Left colon (tissue), 2 donors: ENCODE measurements at regions not wholly inside any gene's neighbourhood (a gene's known extent, or its start where the extent isn't known, plus 50 kb on each side); places are given as distances from the start of the nearest gene placed in this dataset.

ENCODE experiments used
- ATAC-seq: fragments of 200-7000 bp; cut with Tn5 transposase; one replicate; pipeline ENCODE4 v1.9.1; 2020; ENCODE audit warnings: mild to moderate bottlenecking, moderate library complexity
- DNase-seq, 2 donors: peaks; one replicate each; pipeline ENCODE4 v3.0.0-alpha.2; 2020
- intact Hi-C, 2 donors: fragments of 100-400 bp; cut with DNase I in 1 of 2; cut with micrococcal nuclease in 1 of 2; formaldehyde crosslinking; loops; one replicate each; pipeline versions ENCODE4 v1.11.2 to v1.14.0; 2022; cut with DNase I, micrococcal nuclease
- donor health status: DM: no; HTN: no; CAD: no.
- donor health status: DM: yes; HTN: yes; CAD: no.

DNA sequence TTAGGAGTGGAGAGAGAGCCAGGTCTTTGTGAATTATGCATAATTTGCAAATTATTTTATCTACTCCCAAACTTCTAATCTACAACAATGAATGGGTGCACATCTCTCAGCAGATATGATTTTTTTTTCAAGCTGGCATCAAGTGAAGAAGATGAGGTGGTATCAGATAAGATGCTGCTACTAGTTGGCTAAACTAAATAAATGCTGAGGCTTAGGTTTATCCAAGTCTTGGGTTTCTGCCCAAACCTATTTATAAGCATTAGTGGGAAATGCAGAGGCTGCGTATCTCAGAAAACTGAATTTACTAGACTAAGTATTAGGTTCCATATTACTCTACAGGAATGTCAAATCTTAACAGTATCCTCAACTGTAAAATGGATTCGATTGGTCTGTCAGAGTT, 703.0 kb upstream of the CELF2 start:
- intact Hi-C loops: no loop called here
- ATAC-seq (no peak), DNase-seq (no peak)

DNA sequence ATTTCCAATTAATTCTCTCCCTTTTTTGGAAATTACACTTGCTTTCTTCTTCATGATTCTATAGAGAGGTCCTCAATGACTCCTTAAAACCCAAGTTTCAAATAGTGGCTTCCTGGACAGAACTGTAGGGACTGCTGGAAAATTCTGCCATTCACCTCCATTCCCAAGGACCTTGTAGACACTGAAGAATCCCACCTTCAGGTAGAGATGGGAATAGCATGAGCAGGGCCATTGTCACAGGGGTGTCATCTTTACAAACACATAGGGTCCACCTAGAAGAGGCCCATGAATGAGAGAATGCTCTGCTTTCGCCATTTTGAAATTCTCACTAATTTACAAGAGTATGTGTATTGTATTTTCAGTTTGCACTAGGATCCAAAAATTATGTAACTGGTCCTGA, 701.7 kb upstream of the CELF2 start:
- intact Hi-C loops: no loop called here
- ATAC-seq: no peak
- no peak for DNase-seq

DNA sequence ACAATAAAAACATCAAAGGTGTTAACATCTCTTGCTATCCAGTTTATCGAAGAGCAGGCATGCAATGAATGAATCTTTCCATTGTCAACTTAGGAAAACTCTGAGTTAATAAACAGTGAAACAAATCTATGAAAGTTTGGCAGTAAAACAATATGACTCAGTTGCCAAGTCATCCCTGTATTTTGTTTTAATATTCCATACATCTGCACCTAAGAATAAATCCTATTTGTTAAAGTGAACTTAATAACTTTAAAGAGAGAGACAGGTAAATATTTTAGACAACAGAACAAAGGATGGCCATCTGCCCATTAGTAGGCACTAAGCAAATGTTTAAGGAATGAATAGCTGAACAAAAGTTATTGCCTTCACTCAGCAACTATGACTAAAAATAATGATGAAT, 700.5 kb upstream of the CELF2 start:
- intact Hi-C loops: no loop called here
- ATAC-seq: no peak
- no peak for DNase-seq

- DNase-seq (no peak), ATAC-seq (no peak)
- intact Hi-C loops: no loop called here
Observed at GRCh38 chr10:10318856-10319255, 698.8 kb upstream of the CELF2 start.

- ATAC-seq: no peak
- DNase-seq: no peak
- intact Hi-C loops: no loop called here
Observed at GRCh38 chr10:10320956-10321355, 696.7 kb upstream of the CELF2 start.

DNA sequence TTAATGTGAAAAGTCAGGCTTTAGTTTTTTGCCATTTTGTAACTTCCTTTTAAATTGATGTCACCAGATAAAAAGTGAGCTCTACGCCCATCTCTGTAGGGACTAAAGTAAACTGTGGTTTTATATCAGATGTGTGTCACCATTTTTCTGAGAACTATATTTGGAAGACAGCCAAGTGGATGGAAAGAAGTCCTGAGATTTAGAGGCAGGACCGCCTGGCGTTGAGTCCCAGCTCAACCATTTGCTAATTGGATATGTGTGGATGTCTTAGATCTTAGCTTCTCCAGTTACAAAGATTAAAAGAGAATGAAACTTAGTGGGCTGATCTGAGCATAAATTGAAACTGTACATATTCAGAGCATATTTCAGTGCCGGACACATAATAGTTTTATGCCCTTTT, 691.6 kb upstream of the CELF2 start:
- ATAC-seq (no peak), DNase-seq (no peak)
- intact Hi-C loops: no loop called here

DNA sequence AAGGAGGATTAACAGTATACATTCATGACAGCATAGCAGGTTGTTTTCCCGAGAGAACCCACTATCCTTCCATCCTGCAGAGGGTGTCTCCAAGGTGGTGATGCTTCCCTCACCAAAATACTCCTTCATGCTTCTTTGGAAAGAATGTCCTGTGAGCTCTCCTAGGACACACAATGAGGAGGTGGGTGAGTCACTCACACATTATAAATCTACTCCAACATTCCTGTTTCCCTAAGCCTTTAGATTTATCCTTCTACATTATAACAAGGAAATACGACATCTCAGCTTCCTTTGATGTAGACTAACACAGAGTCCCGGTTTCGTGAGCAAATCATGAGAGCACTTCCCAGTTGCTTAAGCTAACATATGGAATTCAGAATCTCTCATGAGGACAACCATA, 689.7 kb upstream of the CELF2 start:
- intact Hi-C loops: no loop called here
- ATAC-seq (no peak), DNase-seq (no peak)

DNA sequence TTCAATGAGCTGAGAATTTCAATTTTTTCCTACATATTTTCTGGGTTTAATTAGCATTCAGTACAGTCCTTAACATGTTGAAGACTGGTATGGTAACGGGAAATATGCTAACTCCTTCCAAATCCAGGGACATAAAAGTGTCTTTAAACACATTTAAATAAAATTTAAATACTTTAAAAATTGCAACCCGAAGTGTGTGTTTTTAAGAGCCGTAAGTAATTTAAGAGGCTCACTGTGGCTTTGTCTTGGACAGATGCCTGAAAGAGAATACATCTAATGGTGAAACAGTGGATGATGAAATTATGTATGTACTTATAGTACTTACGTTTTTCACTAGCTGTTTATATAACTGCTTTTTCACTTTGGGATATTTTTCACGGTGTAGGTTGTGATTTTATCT, 687.3 kb upstream of the CELF2 start:
- no peak for ATAC-seq
- no peak for DNase-seq
- intact Hi-C loops: no loop called here

DNA sequence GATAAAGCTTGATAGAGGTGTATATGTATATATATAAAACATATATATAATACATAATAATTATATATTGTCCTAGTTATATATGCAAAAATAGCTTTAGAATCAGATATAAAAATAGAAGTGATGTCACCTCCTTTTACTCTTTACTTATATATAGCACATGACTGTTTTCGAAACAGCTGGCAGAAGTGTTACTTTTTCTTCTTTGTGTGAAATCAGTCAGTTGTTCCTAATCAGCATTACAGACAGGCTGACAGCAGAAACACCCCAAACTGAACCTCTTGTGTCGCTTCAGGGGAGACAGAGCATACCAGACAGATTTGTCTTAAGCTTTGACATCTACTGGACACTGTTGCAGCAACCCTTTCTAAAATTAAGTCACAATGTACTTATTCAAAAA, 684.9 kb upstream of the CELF2 start:
- ATAC-seq (no peak), DNase-seq (no peak)

DNA sequence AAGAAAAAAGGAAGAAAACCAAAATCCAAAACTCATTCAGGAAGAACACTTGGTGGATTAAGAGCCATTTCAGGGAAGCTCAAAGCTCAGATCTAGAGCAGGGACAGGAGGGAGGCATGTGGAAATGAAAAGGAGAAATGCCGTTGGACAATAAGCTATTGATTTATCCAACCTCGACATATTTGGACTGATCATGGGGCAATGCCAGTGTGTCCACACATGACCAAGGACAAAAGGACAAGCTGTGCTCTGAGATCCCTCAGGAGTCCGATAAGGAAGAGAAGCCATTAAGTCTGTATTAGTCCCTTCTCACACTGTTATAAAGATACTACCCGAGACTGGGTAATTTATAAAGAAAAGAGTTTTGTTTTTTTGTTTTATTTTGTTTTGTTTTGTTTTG, 684.0 kb upstream of the CELF2 start:
- intact Hi-C loops: no loop called here
- DNase-seq (no peak), ATAC-seq (no peak)

More for the DNA sequence above, 684.9 kb upstream of the CELF2 start:
- intact Hi-C loops: no loop called here

DNA sequence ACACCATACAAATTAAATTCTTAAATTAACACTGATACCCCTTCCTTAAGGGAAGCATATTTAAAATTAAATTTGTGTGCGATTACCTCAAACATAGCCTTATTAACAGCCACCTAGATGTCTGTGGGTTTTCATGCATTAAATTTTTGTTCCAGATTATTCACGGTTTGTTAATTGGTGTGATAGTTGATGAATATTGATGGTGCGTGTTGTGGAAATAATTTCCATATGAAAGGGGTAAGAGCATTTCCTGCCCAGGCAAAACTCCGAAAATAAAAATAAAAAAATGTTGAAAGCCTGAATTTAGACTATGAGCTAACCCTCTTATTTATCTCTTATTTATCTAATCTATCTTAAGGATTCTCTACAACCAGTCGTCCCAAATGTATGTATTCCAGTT, 679.3 kb upstream of the CELF2 start:
- ATAC-seq: no peak
- no peak for DNase-seq
- intact Hi-C loops: no loop called here

- ATAC-seq (no peak), DNase-seq (no peak)
- intact Hi-C loops: no loop called here
Observed at GRCh38 chr10:10346390-10347150, 671.1 kb upstream of the CELF2 start.

DNA sequence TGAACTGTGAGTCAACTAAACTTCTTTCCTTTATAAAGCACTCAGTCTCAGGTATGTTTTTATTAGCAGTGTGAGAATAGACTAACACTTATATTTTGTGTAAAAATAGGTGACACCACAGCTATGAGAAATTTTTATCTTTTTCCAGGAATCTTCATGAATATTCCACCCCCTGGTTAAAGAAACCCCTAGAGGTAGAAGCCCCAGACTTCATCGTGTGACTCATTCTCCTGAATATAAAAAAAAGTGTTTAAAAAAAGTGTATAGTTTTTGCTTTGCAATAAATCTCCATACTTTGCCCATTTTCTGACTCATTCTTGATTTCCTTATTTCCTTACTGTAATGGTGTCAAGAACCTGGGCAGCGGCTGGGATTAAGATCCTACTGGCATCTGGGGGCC, 667.6 kb upstream of the CELF2 start:
- no peak for ATAC-seq
- intact Hi-C loops: no loop called here
- DNase-seq: no peak

- DNase-seq: no peak
- no peak for ATAC-seq
- intact Hi-C loops: no loop called here
Observed at GRCh38 chr10:10351451-10351850, 666.2 kb upstream of the CELF2 start.

DNA sequence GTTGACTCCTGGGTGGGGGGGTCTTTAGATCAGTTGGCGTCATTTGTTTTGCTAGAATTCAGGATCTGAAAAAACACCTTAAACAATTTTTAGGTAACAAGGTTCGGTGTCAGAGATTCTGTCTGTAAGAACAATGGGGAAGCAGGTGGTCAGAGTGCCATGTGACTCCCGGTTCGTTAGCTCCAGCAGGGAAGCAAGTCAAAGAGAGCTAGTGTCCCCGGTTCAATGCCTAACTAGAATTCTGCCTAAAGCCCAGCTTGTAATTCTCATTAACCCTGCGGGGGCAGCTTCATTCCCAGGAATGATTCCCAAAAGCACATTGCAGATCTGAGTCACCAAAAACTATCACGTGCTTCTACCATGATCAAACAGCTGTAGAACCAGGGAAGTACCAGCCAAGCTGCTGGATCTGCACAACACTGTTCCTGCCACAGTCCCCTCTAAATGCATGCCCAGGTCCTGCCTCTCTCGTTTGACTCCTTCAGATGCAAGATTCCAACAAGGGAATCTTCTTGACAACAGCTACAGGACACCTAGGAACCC, 664.3 kb upstream of the CELF2 start:
- no peak for ATAC-seq
- intact Hi-C loops: no loop called here
- DNase-seq: no peak

DNA sequence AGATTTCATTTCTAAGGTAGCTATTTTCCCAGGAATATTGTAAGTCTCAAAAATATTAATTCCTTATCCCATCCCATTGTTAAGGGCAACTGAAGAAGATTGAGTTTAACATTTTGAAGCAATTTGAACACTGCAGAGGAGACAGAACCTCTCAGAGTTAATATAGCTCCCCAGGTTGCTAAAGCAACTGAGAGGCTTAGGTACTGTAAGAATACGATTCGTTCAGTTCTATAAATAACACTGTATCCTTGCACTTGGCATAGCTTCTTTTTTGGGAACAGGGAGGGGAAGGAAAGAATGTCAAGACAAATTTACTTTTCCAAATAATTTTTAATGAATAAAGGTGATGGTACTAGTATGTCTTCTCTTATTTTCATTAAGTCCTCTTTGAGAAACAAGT, 658.4 kb upstream of the CELF2 start:
- ATAC-seq (no peak), DNase-seq (no peak)
- intact Hi-C loops: no loop called here

- ATAC-seq (no peak), DNase-seq (no peak)
- intact Hi-C loops: no loop called here
Observed at GRCh38 chr10:10361301-10361885, 656.3 kb upstream of the CELF2 start.

GRCh38 chr10:10362800-10363199, 654.9 kb upstream of the CELF2 start:
- DNase-seq: no peak
- intact Hi-C loops: no loop called here
- no peak for ATAC-seq

- no peak for ATAC-seq
- DNase-seq: no peak
- intact Hi-C loops: no loop called here
Observed at GRCh38 chr10:10363217-10363616, 654.5 kb upstream of the CELF2 start.

- ATAC-seq (no peak), DNase-seq (no peak)
- intact Hi-C loops: no loop called here
Observed at GRCh38 chr10:10364902-10365301, 652.8 kb upstream of the CELF2 start.

DNA sequence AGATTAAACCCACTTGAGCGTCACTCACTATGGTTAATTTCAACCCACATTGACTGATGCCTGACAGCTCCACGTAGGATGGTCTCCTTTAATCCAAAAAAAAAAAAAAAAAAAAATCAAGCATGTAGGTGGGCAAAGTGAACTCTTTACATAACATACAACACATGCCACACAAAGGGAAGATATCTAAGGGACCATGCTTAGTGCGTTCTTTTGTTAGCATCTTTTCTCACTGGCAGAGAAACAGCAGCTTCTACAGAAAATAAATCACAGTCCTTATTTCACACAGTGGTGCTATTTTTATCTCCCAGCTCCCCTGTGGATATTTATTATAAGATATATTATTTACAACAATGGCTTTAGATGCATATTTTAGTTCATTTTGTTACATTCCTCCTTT, 652.0 kb upstream of the CELF2 start:
- intact Hi-C loops: no loop called here
- DNase-seq (no peak), ATAC-seq (no peak)
